H1 (cell line): ENCODE measurements at regions not wholly inside any gene's neighbourhood (a gene's known extent, or its start where the extent isn't known, plus 50 kb on each side); places are given as distances from the start of the nearest gene placed in this dataset.

Source experiments
- CTCF ChIA-PET: fragments of 300-600 bp; sonication (Branson Sonifier 250); formaldehyde crosslinking; loops from one replicate; lab custom pipeline; 2021; ENCODE audit not compliant: partially characterized antibody; lab: Charles Lee
- POLR2A ChIA-PET: fragments of 300-600 bp; sonication (Branson Sonifier 250); formaldehyde crosslinking; loops from one replicate; lab custom pipeline; 2021; ENCODE audit warnings: inconsistent platforms; ENCODE audit not compliant: partially characterized antibody; lab: Charles Lee
- DNase-seq, 2 experiments: peaks; one replicate each; pipeline versions ENCODE4 v3.0.0 to v3.0.0-alpha.2; 2010 to 2022; ENCODE audit warnings: low spot score in 2 of 2, low read depth in 1 of 2, mixed read lengths in 1 of 2
- FAIRE-seq: peaks from 2 replicates; lab custom pipeline; 2011; peaks lifted over from hg19 to GRCh38; lab: Jason Lieb, UNC
- H2AFZ ChIP-seq: 2 replicates; pipeline ENCODE4 v1.8.1; 2012; ENCODE audit warnings: low read length, inconsistent platforms
- H2AK5ac ChIP-seq: 2 replicates; pipeline ENCODE4 v1.6.1; 2013; ENCODE audit warnings: low read depth, low read length
- H2BK120ac ChIP-seq: replicated peaks from 2 replicates; pipeline ENCODE3; 2013; ENCODE audit warnings: low read depth, low read length, inconsistent platforms
- H2BK12ac ChIP-seq: 2 replicates; pipeline ENCODE4 v1.6.1; 2013; ENCODE audit warnings: low read depth, low read length
- H2BK15ac ChIP-seq: 2 replicates; pipeline ENCODE4 v1.6.1; 2013; ENCODE audit warnings: low read length
- H2BK20ac ChIP-seq: 2 replicates; pipeline ENCODE4 v1.6.1; 2013; ENCODE audit warnings: low read length
- H2BK5ac ChIP-seq: 2 replicates; pipeline ENCODE4 v1.6.1; 2013; ENCODE audit warnings: low read depth, low read length
- H3K14ac ChIP-seq: 2 replicates; pipeline ENCODE4 v1.6.1; 2013; ENCODE audit warnings: inconsistent platforms; ENCODE audit not compliant: insufficient read length
- H3K18ac ChIP-seq: 2 replicates; pipeline ENCODE4 v1.6.1; 2013; ENCODE audit warnings: low read length; ENCODE audit errors: extremely low read depth
- H3K23ac ChIP-seq: 2 replicates; pipeline ENCODE4 v1.6.1; 2013; ENCODE audit warnings: inconsistent platforms; ENCODE audit not compliant: insufficient read length
- H3K23me2 ChIP-seq: 2 replicates; pipeline ENCODE4 v1.6.1; 2013; ENCODE audit warnings: low read depth, low read length
- H3K27ac ChIP-seq: 2 replicates; pipeline ENCODE4 v1.6.1; 2011; ENCODE audit warnings: low read depth, low read length, inconsistent platforms
- H3K27me3 ChIP-seq, 4 experiments: replicated peaks in 1 of 4; 1 replicate in 1 of 4; 2 replicates in 3 of 4; pipeline versions ENCODE4 v1.6.1 to v1.8.1; 2011 to 2013; ENCODE audit warnings: low read length in 3 of 4, mild to moderate bottlenecking in 3 of 4, inconsistent platforms in 2 of 4, mixed read lengths in 2 of 4, moderate library complexity in 1 of 4; ENCODE audit not compliant: control insufficient read depth in 3 of 4, insufficient read depth in 3 of 4; ENCODE audit errors: extremely low read depth in 1 of 4
- H3K36me3 ChIP-seq, 4 experiments: 2 replicates each; pipeline versions ENCODE4 v1.6.1 to v1.8.1; 2011 to 2013; ENCODE audit warnings: mild to moderate bottlenecking in 4 of 4, low read length in 3 of 4, moderate library complexity in 2 of 4, control low read depth in 1 of 4, inconsistent platforms in 1 of 4; ENCODE audit not compliant: insufficient read depth in 4 of 4, control insufficient read depth in 2 of 4
- H3K4ac ChIP-seq: replicated peaks from 2 replicates; pipeline ENCODE3; 2013; ENCODE audit warnings: low read length, low read depth, mixed read lengths, inconsistent platforms; ENCODE audit not compliant: insufficient read length
- H3K4me1 ChIP-seq, 4 experiments: replicated peaks in 1 of 4; 1 replicate in 1 of 4; 2 replicates in 3 of 4; pipeline versions ENCODE4 v1.6.1 to v1.8.1; 2011 to 2013; ENCODE audit warnings: low read length in 3 of 4, inconsistent platforms in 2 of 4, mixed read lengths in 1 of 4; ENCODE audit not compliant: insufficient read depth in 4 of 4, control insufficient read depth in 3 of 4
- H3K4me2 ChIP-seq, 2 experiments: 2 replicates each; pipeline versions ENCODE4 v1.6.1 to v1.8.1; 2011 to 2013; ENCODE audit warnings: low read depth in 2 of 2, low read length in 2 of 2, control low read depth in 1 of 2, inconsistent platforms in 1 of 2, mild to moderate bottlenecking in 1 of 2; ENCODE audit not compliant: insufficient read depth in 1 of 2
- H3K4me3 ChIP-seq, 4 experiments: fragments of 200-600, 300-600 bp in 1 of 4; sonication (generic), shearing (Covaris generic), sonication (Bioruptor Twin) in 1 of 4; 2 replicates each; pipeline versions ENCODE4 v1.5.1 to v1.8.1; 2011 to 2016; ENCODE audit warnings: low read length in 4 of 4, low read depth in 3 of 4, control low read depth in 2 of 4, inconsistent platforms in 2 of 4, mild to moderate bottlenecking in 2 of 4, mixed read lengths in 1 of 4, moderate library complexity in 1 of 4; ENCODE audit not compliant: insufficient read depth in 2 of 4; ENCODE audit errors: extremely low read depth in 1 of 4
- H3K56ac ChIP-seq: replicated peaks from 2 replicates; pipeline ENCODE3; 2013; ENCODE audit warnings: low read depth, mild to moderate bottlenecking, mixed read lengths, low read length, inconsistent platforms; ENCODE audit not compliant: insufficient read length
- H3K79me1 ChIP-seq: 2 replicates; pipeline ENCODE4 v1.6.1; 2013; ENCODE audit warnings: low read depth, low read length, control low read depth
- H3K79me2 ChIP-seq, 2 experiments: 2 replicates each; pipeline versions ENCODE4 v1.6.1 to v1.8.1; 2012 to 2013; ENCODE audit warnings: low read length in 2 of 2, mild to moderate bottlenecking in 2 of 2, inconsistent platforms in 1 of 2; ENCODE audit not compliant: insufficient read depth in 2 of 2, control insufficient read depth in 1 of 2
- H3K9ac ChIP-seq, 4 experiments: replicated peaks in 1 of 4; 1 replicate in 1 of 4; 2 replicates in 3 of 4; pipeline versions ENCODE4 v1.6.1 to v1.8.1; 2011 to 2013; ENCODE audit warnings: low read depth in 3 of 4, low read length in 3 of 4, control low read depth in 2 of 4, mild to moderate bottlenecking in 2 of 4, moderate library complexity in 2 of 4, inconsistent platforms in 1 of 4; ENCODE audit errors: extremely low read depth in 1 of 4
- H3K9me3 ChIP-seq, 2 experiments: 2 replicates each; pipeline versions ENCODE4 v1.6.1 to v1.8.1; 2012 to 2013; ENCODE audit warnings: mild to moderate bottlenecking in 2 of 2, moderate library complexity in 2 of 2, control low read depth in 1 of 2, inconsistent platforms in 1 of 2, low read depth in 1 of 2, low read length in 1 of 2, mixed read lengths in 1 of 2; ENCODE audit not compliant: insufficient read depth in 2 of 2
- H4K20me1 ChIP-seq, 2 experiments: replicated peaks in 1 of 2; 2 replicates each; pipeline versions ENCODE3 to v1.8.1; 2011 to 2013; ENCODE audit warnings: inconsistent platforms in 2 of 2, low read length in 2 of 2, mild to moderate bottlenecking in 1 of 2; ENCODE audit not compliant: insufficient read depth in 2 of 2, control insufficient read depth in 1 of 2
- H4K5ac ChIP-seq: 2 replicates; pipeline ENCODE4 v1.6.1; 2013; ENCODE audit warnings: low read length, low read depth, mixed read lengths, inconsistent platforms; ENCODE audit not compliant: insufficient read length
- H4K8ac ChIP-seq: 2 replicates; pipeline ENCODE4 v1.8.0; 2013; ENCODE audit warnings: mild to moderate bottlenecking, moderate library complexity, low read length, inconsistent platforms; ENCODE audit not compliant: insufficient read depth; ENCODE audit errors: extremely low read depth
- H4K91ac ChIP-seq: replicated peaks from 2 replicates; pipeline ENCODE3; 2013; ENCODE audit warnings: low read length, mixed read lengths, inconsistent platforms; ENCODE audit not compliant: insufficient read length
- ASH2L ChIP-seq: fragments of 200-600, 300-600 bp; sonication (generic); IDR thresholded peaks from one replicate; pipeline ENCODE4 v1.7.1; 2017; ENCODE audit warnings: low read length
- CBX5 ChIP-seq: fragments of 300-800, 300-1000 bp; sonication (generic); IDR thresholded peaks from 2 replicates; pipeline ENCODE4 v1.7.1; 2016; ENCODE audit warnings: antibody characterized with exemption, low read length, low read depth
- EGR1 ChIP-seq: IDR thresholded peaks from 2 replicates; pipeline ENCODE4 v1.6.1; 2011; ENCODE audit warnings: low read depth, low read length, borderline replicate concordance
- EP300 ChIP-seq, 2 experiments: IDR thresholded peaks; 1 replicate in 1 of 2; 2 replicates in 1 of 2; pipeline ENCODE4 v1.6.1; 2011 to 2012; ENCODE audit warnings: low read depth in 2 of 2, low read length in 2 of 2, mild to moderate bottlenecking in 2 of 2, borderline replicate concordance in 1 of 2, inconsistent platforms in 1 of 2, moderate library complexity in 1 of 2
- HDAC6 ChIP-seq: IDR thresholded peaks from one replicate; pipeline ENCODE4 v1.7.1; 2012; ENCODE audit warnings: low read depth, mild to moderate bottlenecking, inconsistent platforms, low read length, moderate library complexity
- MAFK ChIP-seq: IDR thresholded peaks from 2 replicates; pipeline ENCODE4 v1.6.1; 2012; ENCODE audit warnings: low read depth, mild to moderate bottlenecking, improper control_type of control experiment, low read length
- NANOG ChIP-seq: IDR thresholded peaks from 2 replicates; pipeline ENCODE4 v1.6.1; 2011; ENCODE audit warnings: low read length, low read depth, mild to moderate bottlenecking, inconsistent platforms; ENCODE audit not compliant: insufficient read depth, poor library complexity, severe bottlenecking
- SIRT6 ChIP-seq: IDR thresholded peaks from one replicate; pipeline ENCODE4 v1.7.1; 2012; ENCODE audit warnings: low read length, inconsistent platforms
- SP4 ChIP-seq: IDR thresholded peaks from 2 replicates; pipeline ENCODE4 v1.6.1; 2012; ENCODE audit warnings: low read length, inconsistent platforms
- SRF ChIP-seq: IDR thresholded peaks from 2 replicates; pipeline ENCODE4 v1.6.1; 2011; ENCODE audit warnings: mild to moderate bottlenecking, low read depth, low read length, moderate library complexity
- WGBS, 2 experiments: shearing (Covaris generic) in 1 of 2; methylation state at CpG; one replicate each; pipeline versions ENCODE4 v1.1.6 to v1.1.7; 2013 to 2015; ENCODE audit warnings: low lambda C conversion rate in 2 of 2, mixed read lengths in 2 of 2, inconsistent platforms in 1 of 2, low coverage in 1 of 2, missing lambda C conversion rate in 1 of 2; ENCODE audit not compliant: insufficient replicate concordance in 2 of 2, insufficient coverage in 1 of 2, insufficient read length in 1 of 2; ENCODE audit errors: extremely low coverage in 1 of 2, missing lambda C conversion rate in 1 of 2; 5-methylcytosine and 5-hydroxymethylcytosine counted together
- TF ChIP-seq, protein P1 (sequence below): IDR thresholded peaks from 2 replicates; pipeline ENCODE4 v1.6.1; 2012; ENCODE audit warnings: inconsistent platforms

DNA sequence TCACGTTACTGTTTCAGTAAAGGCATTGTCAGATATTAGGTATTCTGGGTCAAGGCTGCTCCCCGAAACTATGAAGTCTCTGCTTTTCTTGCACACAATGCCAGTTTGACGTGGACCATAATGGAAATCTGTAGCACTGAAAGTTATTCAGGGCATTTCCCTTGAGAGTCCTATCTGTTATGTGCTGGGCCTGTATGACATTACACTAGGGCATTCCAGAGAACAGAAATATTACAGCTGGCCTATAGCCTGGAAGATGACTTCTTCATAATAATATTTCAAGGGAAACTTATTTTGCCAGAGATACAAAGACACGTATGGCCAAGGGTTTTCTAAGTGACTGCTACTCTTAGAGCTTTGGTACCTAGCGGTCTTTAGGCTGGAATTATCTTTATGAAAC is 613.6 kb upstream of the CBLB start:
- Histone ChIP-seq H4K8ac (no peak overlapping the region), H2BK12ac (no peak overlapping the region), H3K36me3 (no peaks in the 10 kb centered on the region), H2AK5ac (no peak overlapping the region), H3K9me3 (peaks cover 0 to 1% of the 10 kb centered on the region in 2 experiments; a peak in 1 of 4 replicates), H3K9ac (no peak overlapping the region), H3K4me1 (peaks cover 0 to 4% (median 2%) of the 10 kb centered on the region in 4 experiments; a peak in 3 of 7 replicates), H3K79me1 (no peaks in the 10 kb centered on the region), H3K18ac (no peak overlapping the region), H4K20me1 (no peaks in the 10 kb centered on the region), H3K4me3 (no peak overlapping the region), H3K56ac (no peak overlapping the region), H3K4me2 (no peak overlapping the region), H2AFZ (no peak overlapping the region), H2BK120ac (no peak overlapping the region), H3K27me3 (no peaks in the 10 kb centered on the region), H4K91ac (no peak overlapping the region), H2BK15ac (no peak overlapping the region), H3K27ac (no peak overlapping the region), H2BK5ac (no peak overlapping the region), H3K23ac (no peak overlapping the region), H3K23me2 (no peaks in the 10 kb centered on the region; the same call in 1 of the 2 replicates), H2BK20ac (no peak overlapping the region), H4K5ac (no peak overlapping the region), H3K79me2 (no peaks in the 10 kb centered on the region), H3K14ac (no peak overlapping the region), H3K4ac (no peak overlapping the region)
- no peak for FAIRE-seq
- POLR2A ChIA-PET, result no interaction called here
- CTCF ChIA-PET, result no interaction called here
- no peak for DNase-seq
- WGBS, 2 experiments, result 86% methylated on average over 5 of the region's 5 CpGs; no CpG with 5 or more reads in 1 of the 2 experiments
- no peak for TF ChIP-seq SP4
- no peak for TF ChIP-seq SIRT6
- no peak for TF ChIP-seq CBX5
- no peak for TF ChIP-seq NANOG
- TF ChIP-seq, protein P1, sequence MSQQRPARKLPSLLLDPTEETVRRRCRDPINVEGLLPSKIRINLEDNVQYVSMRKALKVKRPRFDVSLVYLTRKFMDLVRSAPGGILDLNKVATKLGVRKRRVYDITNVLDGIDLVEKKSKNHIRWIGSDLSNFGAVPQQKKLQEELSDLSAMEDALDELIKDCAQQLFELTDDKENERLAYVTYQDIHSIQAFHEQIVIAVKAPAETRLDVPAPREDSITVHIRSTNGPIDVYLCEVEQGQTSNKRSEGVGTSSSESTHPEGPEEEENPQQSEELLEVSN, result no peak
- TF ChIP-seq ASH2L, result no peak
- no peak for TF ChIP-seq MAFK
- no peak for TF ChIP-seq HDAC6
- TF ChIP-seq EP300 (IDR thresholded peaks at IDR 0.05; ENCODE audit: borderline replicate concordance in 1 of 2, low read depth in 2 of 2, low read length in 2 of 2), result no peak
- TF ChIP-seq EGR1, result no peak
- no peak for TF ChIP-seq SRF
